Endothelial cell of umbilical vein (primary cell): ENCODE measurements at regions not wholly inside any gene's neighbourhood (a gene's known extent, or its start where the extent isn't known, plus 50 kb on each side); places are given as distances from the start of the nearest gene placed in this dataset.

ENCODE experiments used
- BruUV-seq: library from RNA; stranded (reverse); fragments of 400-500 nt; replicated peaks from 2 replicates; lab custom pipeline; 2021; lab: Mats Ljungman, UMichigan
- CTCF ChIA-PET: fragments of 300-600, 350-600 bp; sonication (Branson Sonifier 250); formaldehyde crosslinking; loops from one replicate; lab custom pipeline; 2021; ENCODE audit warnings: antibody characterized with exemption, inconsistent platforms; lab: Charles Lee
- POLR2A ChIA-PET: fragments of 300-600, 350-600 bp; sonication (Branson Sonifier 250); formaldehyde crosslinking; loops from one replicate; lab custom pipeline; 2021; ENCODE audit warnings: antibody characterized with exemption, inconsistent platforms; lab: Charles Lee
- DNase-seq: peaks from one replicate; pipeline ENCODE4 v3.0.0-alpha.2; 2011; ENCODE audit warnings: low read depth, low spot score
- FAIRE-seq: peaks from 2 replicates; lab custom pipeline; 2011; peaks lifted over from hg19 to GRCh38; lab: Jason Lieb, UNC
- H2AFZ ChIP-seq: 2 replicates; pipeline ENCODE4 v1.6.0; 2012; ENCODE audit warnings: low read depth, low read length, control low read depth, inconsistent platforms
- H3K27ac ChIP-seq: 2 replicates; pipeline ENCODE4 v1.5.1; 2011; ENCODE audit warnings: low read depth, mild to moderate bottlenecking, control low read depth, low read length, moderate library complexity; ENCODE audit not compliant: insufficient read depth
- H3K27me3 ChIP-seq, 2 experiments: 2 replicates each; pipeline versions ENCODE4 v1.6.0 to v1.6.1; 2011; ENCODE audit warnings: low read length in 2 of 2, mixed read lengths in 1 of 2; ENCODE audit not compliant: control insufficient read depth in 2 of 2, insufficient read depth in 2 of 2
- H3K36me3 ChIP-seq, 2 experiments: 2 replicates in 1 of 2; 3 replicates in 1 of 2; pipeline ENCODE4 v1.5.1; 2011; ENCODE audit warnings: low read length in 2 of 2, mild to moderate bottlenecking in 1 of 2, moderate library complexity in 1 of 2; ENCODE audit not compliant: control insufficient read depth in 2 of 2, insufficient read depth in 2 of 2; ENCODE audit errors: extremely low read depth in 1 of 2
- H3K4me1 ChIP-seq: 3 replicates; pipeline ENCODE4 v1.5.1; 2011; ENCODE audit warnings: mild to moderate bottlenecking, low read length; ENCODE audit not compliant: control insufficient read depth, insufficient read depth; ENCODE audit errors: extremely low read depth
- H3K4me2 ChIP-seq: 2 replicates; pipeline ENCODE4 v1.6.1; 2011; ENCODE audit warnings: low read length, control low read depth, mixed read lengths; ENCODE audit not compliant: insufficient read depth
- H3K4me3 ChIP-seq, 3 experiments: fragments of 200-600 bp in 1 of 3; sonication (generic), shearing (Covaris generic) in 1 of 3; replicated peaks in 1 of 3; 2 replicates each; pipeline ENCODE4 v1.5.1; 2011 to 2016; ENCODE audit warnings: control low read depth in 3 of 3, low read length in 3 of 3, mild to moderate bottlenecking in 2 of 3, inconsistent platforms in 1 of 3, low read depth in 1 of 3, moderate library complexity in 1 of 3; ENCODE audit not compliant: insufficient read depth in 1 of 3
- H3K79me2 ChIP-seq: 2 replicates; pipeline ENCODE4 v1.6.0; 2012; ENCODE audit warnings: low read length, inconsistent platforms; ENCODE audit not compliant: control insufficient read depth, insufficient read depth
- H3K9ac ChIP-seq: replicated peaks from 2 replicates; pipeline ENCODE3; 2011; ENCODE audit warnings: low read length, control low read depth; ENCODE audit not compliant: insufficient read depth; ENCODE audit errors: extremely low read depth
- H3K9me1 ChIP-seq: replicated peaks from 3 replicates; pipeline ENCODE4 v1.6.0; 2011; ENCODE audit warnings: mild to moderate bottlenecking, low read length; ENCODE audit not compliant: control insufficient read depth, insufficient read depth; ENCODE audit errors: extremely low read depth
- H3K9me3 ChIP-seq: replicated peaks from 2 replicates; pipeline ENCODE4 v1.5.1; 2012; ENCODE audit warnings: low read length, inconsistent platforms; ENCODE audit not compliant: control insufficient read depth, insufficient read depth
- H4K20me1 ChIP-seq: replicated peaks from 2 replicates; pipeline ENCODE3; 2011; ENCODE audit warnings: mild to moderate bottlenecking, low read length; ENCODE audit not compliant: control insufficient read depth, insufficient read depth; ENCODE audit errors: extremely low read depth
- CTCF ChIP-seq, 2 donors: IDR thresholded peaks; 1 replicate in 1 of 2; 2 replicates in 1 of 2; pipeline ENCODE4 v1.5.1; 2011; ENCODE audit warnings: low read length in 2 of 2, mild to moderate bottlenecking in 2 of 2, moderate library complexity in 2 of 2, control low read depth in 1 of 2, inconsistent platforms in 1 of 2, low read depth in 1 of 2; ENCODE audit not compliant: insufficient read depth in 1 of 2; ENCODE audit errors: extremely low read depth in 1 of 2
- EZH2 ChIP-seq: IDR thresholded peaks from 2 replicates; pipeline ENCODE4 v1.6.1; 2012; ENCODE audit warnings: borderline replicate concordance, low read depth, mild to moderate bottlenecking, moderate library complexity, low read length, inconsistent platforms; ENCODE audit not compliant: severe bottlenecking
- FOS ChIP-seq: IDR thresholded peaks from 2 replicates; pipeline ENCODE4 v1.6.1; 2011; ENCODE audit warnings: mild to moderate bottlenecking, low read length, moderate library complexity, borderline replicate concordance; ENCODE audit not compliant: insufficient read depth
- GATA2 ChIP-seq: IDR thresholded peaks from 2 replicates; pipeline ENCODE4 v1.7.0; 2011; ENCODE audit warnings: low read depth, mild to moderate bottlenecking, moderate library complexity, mixed read lengths, low read length; ENCODE audit not compliant: insufficient read length, insufficient read depth
- JUN ChIP-seq: IDR thresholded peaks from 2 replicates; pipeline ENCODE4 v1.6.1; 2011; ENCODE audit warnings: borderline replicate concordance, low read depth; ENCODE audit not compliant: insufficient read length, insufficient read depth
- MYC ChIP-seq: IDR thresholded peaks from one replicate; pipeline ENCODE4 v1.6.1; 2011; ENCODE audit warnings: mild to moderate bottlenecking, low read depth, low read length
- POLR2A ChIP-seq: IDR thresholded peaks from 2 replicates; pipeline ENCODE4 v1.6.1; 2012; ENCODE audit warnings: low read depth, mild to moderate bottlenecking, control low read depth, low read length
- POLR2AphosphoS5 ChIP-seq: IDR thresholded peaks from 2 replicates; pipeline ENCODE4 v1.6.1; 2012; ENCODE audit warnings: low read depth, mild to moderate bottlenecking, control low read depth, low read length, moderate library complexity; ENCODE audit not compliant: insufficient read depth
- dilution Hi-C: fragments of 300-500 bp; cut with MboI; formaldehyde crosslinking; loops from one replicate; pipeline ENCODE4 v1.15.0; 2019; ENCODE audit warnings: low sequenced_read_pairs; ENCODE audit not compliant: extremely low pct_ligation_motif_present
- intact Hi-C: fragments of 100-400 bp; cut with micrococcal nuclease; formaldehyde crosslinking; loops from one replicate; pipeline ENCODE4 v1.10.0; 2022
- TF ChIP-seq, protein P1 (sequence below): IDR thresholded peaks from 2 replicates; pipeline ENCODE4 v1.6.1; 2011; ENCODE audit not compliant: insufficient read depth, insufficient read length

- Histone ChIP-seq H3K79me2 (no peaks in the 10 kb centered on the region), H3K27me3 (peaks cover 0 to 3% of the 10 kb centered on the region in 2 experiments), H3K4me1 (no peaks in the 10 kb centered on the region), H3K9me3 (no peaks in the 10 kb centered on the region), H3K9ac (no peak overlapping the region), H3K4me2 (no peak overlapping the region), H3K9me1 (no peaks in the 10 kb centered on the region), H4K20me1 (no peaks in the 10 kb centered on the region), H2AFZ (no peak overlapping the region), H3K27ac (no peak overlapping the region), H3K36me3 (no peaks in the 10 kb centered on the region), H3K4me3 (no peak overlapping the region)
- no peak for DNase-seq
- TF ChIP-seq MYC (no peak), JUN (no peak), CTCF (IDR thresholded peaks at IDR 0.05; ENCODE audit: extremely low read depth in 1 of 2, insufficient read depth in 1 of 2, low read depth in 1 of 2, low read length in 2 of 2) (no peak), GATA2 (no peak), FOS (no peak), POLR2A (no peak), EZH2 (no peak), POLR2AphosphoS5 (no peak)
- TF ChIP-seq, protein P1, sequence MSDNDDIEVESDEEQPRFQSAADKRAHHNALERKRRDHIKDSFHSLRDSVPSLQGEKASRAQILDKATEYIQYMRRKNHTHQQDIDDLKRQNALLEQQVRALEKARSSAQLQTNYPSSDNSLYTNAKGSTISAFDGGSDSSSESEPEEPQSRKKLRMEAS: no peak
- BruUV-seq: no TSS peak
- ChIA-PET CTCF (no interaction called here), POLR2A (no interaction called here)
- dilution Hi-C loops: no loop called here
- intact Hi-C loops: no loop called here
- FAIRE-seq: no peak
Measured at GRCh38 chr7:46059308-46060020, 138.4 kb upstream of the IGFBP3 start.
